ENCODE measurements at regions not wholly inside any gene's neighbourhood (a gene's known extent, or its start where the extent isn't known, plus 50 kb on each side); places are given as distances from the start of the nearest gene placed in this dataset.

DNA sequence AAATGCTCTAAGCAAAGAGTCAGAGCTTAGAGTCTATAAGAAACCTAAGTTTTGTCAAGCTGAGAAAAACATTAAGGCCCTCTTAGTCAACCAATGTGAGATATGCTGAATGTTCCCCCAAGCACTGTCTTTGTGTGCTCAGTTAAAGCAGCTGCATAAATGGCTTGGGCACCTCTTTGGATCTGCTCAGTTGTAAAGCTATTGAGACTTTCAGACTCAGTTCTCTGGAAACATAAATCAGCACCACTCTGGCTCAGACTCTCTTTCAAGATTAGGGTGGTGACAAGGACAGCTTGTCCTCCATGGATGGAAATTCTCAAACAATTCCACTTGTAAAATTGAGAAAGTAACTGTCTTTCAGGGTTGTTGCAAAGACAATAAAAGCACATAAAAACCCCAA is 807.9 kb downstream of the PRELID2 start:
- no peak for DNase-seq (ENCODE audit: low read depth)
- no peak overlapping the region for H3K4me3 ChIP-seq (ENCODE audit: low read depth, low read length)
- TF ChIP-seq, protein P1, sequence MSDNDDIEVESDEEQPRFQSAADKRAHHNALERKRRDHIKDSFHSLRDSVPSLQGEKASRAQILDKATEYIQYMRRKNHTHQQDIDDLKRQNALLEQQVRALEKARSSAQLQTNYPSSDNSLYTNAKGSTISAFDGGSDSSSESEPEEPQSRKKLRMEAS (IDR thresholded peaks at IDR 0.05; ENCODE audit: low read depth, low read length), result no peak
- TF ChIP-seq POLR2A (IDR thresholded peaks at IDR 0.05; ENCODE audit: extremely low read depth, insufficient read length), result no peak
- no peak for TF ChIP-seq MYC (IDR thresholded peaks at IDR 0.05; ENCODE audit: low read depth, low read length)
- TF ChIP-seq CTCF (IDR thresholded peaks at IDR 0.05; ENCODE audit: low read depth, low read length), result no peak

DNA sequence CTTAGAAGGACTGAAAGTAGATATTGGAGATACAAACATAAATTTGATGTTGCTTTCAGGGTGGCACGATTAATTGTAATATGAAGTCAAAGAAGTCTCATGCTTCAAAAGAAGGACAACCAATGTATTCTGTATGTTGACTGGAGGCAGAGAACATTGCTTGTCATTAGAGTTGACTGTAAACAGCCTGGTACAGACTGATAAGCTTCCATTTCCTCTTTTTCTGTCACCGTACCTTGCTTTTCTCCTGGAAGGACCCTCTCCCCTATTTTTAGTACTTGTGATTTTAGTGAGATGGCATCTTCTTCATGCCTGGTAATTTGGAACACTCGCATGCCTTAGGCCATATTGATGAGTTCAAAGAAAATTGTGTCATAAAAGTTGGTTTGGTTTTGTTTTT is 809.4 kb downstream of the PRELID2 start:
- no peak for DNase-seq (ENCODE audit: low read depth)
- TF ChIP-seq CTCF (IDR thresholded peaks at IDR 0.05; ENCODE audit: low read depth, low read length) (no peak), POLR2A (IDR thresholded peaks at IDR 0.05; ENCODE audit: extremely low read depth, insufficient read length) (no peak), MYC (IDR thresholded peaks at IDR 0.05; ENCODE audit: low read depth, low read length) (no peak)
- TF ChIP-seq, protein P1 (IDR thresholded peaks at IDR 0.05; ENCODE audit: low read depth, low read length), result no peak
- no peak overlapping the region for H3K4me3 ChIP-seq (ENCODE audit: low read depth, low read length)

- no peak overlapping the region for H3K4me3 ChIP-seq (ENCODE audit: low read depth, low read length)
- TF ChIP-seq POLR2A (IDR thresholded peaks at IDR 0.05; ENCODE audit: extremely low read depth, insufficient read length), result no peak
- TF ChIP-seq, protein P1 (IDR thresholded peaks at IDR 0.05; ENCODE audit: low read depth, low read length), result no peak
- TF ChIP-seq CTCF (IDR thresholded peaks at IDR 0.05; ENCODE audit: low read depth, low read length), result no peak
- TF ChIP-seq MYC (IDR thresholded peaks at IDR 0.05; ENCODE audit: low read depth, low read length), result no peak
- DNase-seq (ENCODE audit: low read depth), result no peak
Measured at GRCh38 chr5:145015146-145015545, 820.0 kb downstream of the PRELID2 start.

- DNase-seq (ENCODE audit: low read depth), result no peak
- H3K4me3 ChIP-seq (ENCODE audit: low read depth, low read length), result no peak overlapping the region
- TF ChIP-seq, protein P1 (IDR thresholded peaks at IDR 0.05; ENCODE audit: low read depth, low read length), result no peak
- TF ChIP-seq POLR2A (IDR thresholded peaks at IDR 0.05; ENCODE audit: extremely low read depth, insufficient read length) (no peak), CTCF (IDR thresholded peaks at IDR 0.05; ENCODE audit: low read depth, low read length) (no peak), MYC (IDR thresholded peaks at IDR 0.05; ENCODE audit: low read depth, low read length) (no peak)
Measured at GRCh38 chr5:145014109-145014508, 821.0 kb downstream of the PRELID2 start.

- no peak for DNase-seq (ENCODE audit: low read depth)
- H3K4me3 ChIP-seq (ENCODE audit: low read depth, low read length), result no peak overlapping the region
- TF ChIP-seq CTCF (IDR thresholded peaks at IDR 0.05; ENCODE audit: low read depth, low read length) (no peak), POLR2A (IDR thresholded peaks at IDR 0.05; ENCODE audit: extremely low read depth, insufficient read length) (no peak), MYC (IDR thresholded peaks at IDR 0.05; ENCODE audit: low read depth, low read length) (no peak)
- TF ChIP-seq, protein P1 (IDR thresholded peaks at IDR 0.05; ENCODE audit: low read depth, low read length), result no peak
Measured at GRCh38 chr5:145010834-145011233, 824.3 kb downstream of the PRELID2 start.

All from NB4 (cell line).